Right atrium auricular region (tissue), 2 donors: ENCODE measurements at regions not wholly inside any gene's neighbourhood (a gene's known extent, or its start where the extent isn't known, plus 50 kb on each side); places are given as distances from the start of the nearest gene placed in this dataset.

Source experiments
- DNase-seq: peaks from one replicate; pipeline ENCODE4 v3.0.0-alpha.2; 2019; ENCODE audit warnings: low spot score
- H3K27ac ChIP-seq, 2 donors: fragments of 200-600 bp; sonication (generic); 1 replicate in 1 of 2; 2 replicates in 1 of 2; pipeline ENCODE4 v1.5.1; 2016 to 2019
- H3K27me3 ChIP-seq, 2 donors: fragments of 200-600 bp; sonication (generic); one replicate each; pipeline versions ENCODE4 v1.5.1 to v1.6.0; 2017 to 2019
- H3K36me3 ChIP-seq: fragments of 200-600 bp; sonication (generic); one replicate; pipeline ENCODE4 v1.5.1; 2016
- H3K4me1 ChIP-seq, 2 donors: fragments of 200-600 bp; sonication (generic); one replicate each; pipeline versions ENCODE4 v1.5.1 to v1.6.0; 2017 to 2019
- H3K4me3 ChIP-seq, 2 donors: fragments of 200-600 bp; sonication (generic); 1 replicate in 1 of 2; 2 replicates in 1 of 2; pipeline ENCODE4 v1.5.1; 2017 to 2019; ENCODE audit warnings: mild to moderate bottlenecking in 1 of 2, moderate library complexity in 1 of 2
- H3K9me3 ChIP-seq, 2 donors: fragments of 200-600 bp; sonication (generic); one replicate each; pipeline ENCODE4 v1.5.1; 2019
- TF ChIP-seq, protein P1 (sequence below), 2 donors: fragments of 200-600 bp; sonication (generic); IDR thresholded peaks; one replicate each; pipeline ENCODE4 v1.5.1; 2019; ENCODE audit warnings: antibody characterized with exemption in 2 of 2

DNA sequence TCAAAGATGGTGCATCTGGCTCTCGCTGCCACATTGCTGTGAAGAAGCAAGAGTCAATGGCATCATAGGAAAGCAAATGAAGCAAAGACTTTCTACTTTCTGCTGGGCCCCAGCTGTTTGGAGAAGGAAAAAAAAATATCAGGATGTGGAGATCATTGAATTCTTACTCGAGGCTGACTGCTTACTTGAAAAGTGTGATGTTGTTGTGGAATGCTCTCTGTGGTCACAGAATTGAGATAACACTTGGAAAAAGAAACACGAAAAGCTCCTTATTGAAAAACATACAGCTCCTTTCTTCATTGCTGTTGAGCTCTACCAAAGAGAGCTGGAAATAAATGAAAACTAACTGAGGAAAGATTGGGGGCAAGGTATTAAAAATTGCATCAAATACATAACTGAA lies 157.4 kb upstream of the TBX20 start:
- DNase-seq: no peak
- Histone ChIP-seq H3K36me3 (no peaks in the 10 kb centered on the region), H3K4me3 (no peak overlapping the region), H3K4me1 (peaks cover 0 to 17% of the 10 kb centered on the region in 2 donors), H3K9me3 (no peaks in the 10 kb centered on the region), H3K27ac (no peak overlapping the region), H3K27me3 (no peaks in the 10 kb centered on the region)
- TF ChIP-seq, protein P1, sequence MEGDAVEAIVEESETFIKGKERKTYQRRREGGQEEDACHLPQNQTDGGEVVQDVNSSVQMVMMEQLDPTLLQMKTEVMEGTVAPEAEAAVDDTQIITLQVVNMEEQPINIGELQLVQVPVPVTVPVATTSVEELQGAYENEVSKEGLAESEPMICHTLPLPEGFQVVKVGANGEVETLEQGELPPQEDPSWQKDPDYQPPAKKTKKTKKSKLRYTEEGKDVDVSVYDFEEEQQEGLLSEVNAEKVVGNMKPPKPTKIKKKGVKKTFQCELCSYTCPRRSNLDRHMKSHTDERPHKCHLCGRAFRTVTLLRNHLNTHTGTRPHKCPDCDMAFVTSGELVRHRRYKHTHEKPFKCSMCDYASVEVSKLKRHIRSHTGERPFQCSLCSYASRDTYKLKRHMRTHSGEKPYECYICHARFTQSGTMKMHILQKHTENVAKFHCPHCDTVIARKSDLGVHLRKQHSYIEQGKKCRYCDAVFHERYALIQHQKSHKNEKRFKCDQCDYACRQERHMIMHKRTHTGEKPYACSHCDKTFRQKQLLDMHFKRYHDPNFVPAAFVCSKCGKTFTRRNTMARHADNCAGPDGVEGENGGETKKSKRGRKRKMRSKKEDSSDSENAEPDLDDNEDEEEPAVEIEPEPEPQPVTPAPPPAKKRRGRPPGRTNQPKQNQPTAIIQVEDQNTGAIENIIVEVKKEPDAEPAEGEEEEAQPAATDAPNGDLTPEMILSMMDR (IDR thresholded peaks at IDR 0.05): no peak

DNA sequence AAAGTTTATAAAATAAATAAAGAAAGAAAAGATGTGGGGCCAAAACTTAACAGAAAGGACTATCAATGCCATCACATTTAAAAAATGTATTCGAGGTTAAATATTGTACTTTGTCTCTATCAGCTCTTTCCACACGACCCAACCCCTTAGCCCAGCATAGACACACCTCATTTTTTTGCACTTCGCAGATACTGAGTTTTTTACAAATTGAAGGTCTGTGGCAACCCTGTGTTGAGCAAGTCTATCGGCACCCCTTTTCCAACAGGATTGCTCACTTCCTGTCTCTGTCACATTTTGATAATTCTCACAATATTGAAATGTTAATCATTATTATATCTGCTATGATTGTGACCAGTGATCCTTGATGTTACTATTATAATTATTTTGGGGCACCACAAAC lies 151.6 kb upstream of the TBX20 start:
- no peak for DNase-seq
- Histone ChIP-seq H3K4me3 (no peak overlapping the region), H3K27me3 (no peaks in the 10 kb centered on the region), H3K4me1 (no peaks in the 10 kb centered on the region), H3K27ac (no peak overlapping the region), H3K36me3 (no peaks in the 10 kb centered on the region), H3K9me3 (no peaks in the 10 kb centered on the region)
- TF ChIP-seq, protein P1 (IDR thresholded peaks at IDR 0.05): no peak

DNA sequence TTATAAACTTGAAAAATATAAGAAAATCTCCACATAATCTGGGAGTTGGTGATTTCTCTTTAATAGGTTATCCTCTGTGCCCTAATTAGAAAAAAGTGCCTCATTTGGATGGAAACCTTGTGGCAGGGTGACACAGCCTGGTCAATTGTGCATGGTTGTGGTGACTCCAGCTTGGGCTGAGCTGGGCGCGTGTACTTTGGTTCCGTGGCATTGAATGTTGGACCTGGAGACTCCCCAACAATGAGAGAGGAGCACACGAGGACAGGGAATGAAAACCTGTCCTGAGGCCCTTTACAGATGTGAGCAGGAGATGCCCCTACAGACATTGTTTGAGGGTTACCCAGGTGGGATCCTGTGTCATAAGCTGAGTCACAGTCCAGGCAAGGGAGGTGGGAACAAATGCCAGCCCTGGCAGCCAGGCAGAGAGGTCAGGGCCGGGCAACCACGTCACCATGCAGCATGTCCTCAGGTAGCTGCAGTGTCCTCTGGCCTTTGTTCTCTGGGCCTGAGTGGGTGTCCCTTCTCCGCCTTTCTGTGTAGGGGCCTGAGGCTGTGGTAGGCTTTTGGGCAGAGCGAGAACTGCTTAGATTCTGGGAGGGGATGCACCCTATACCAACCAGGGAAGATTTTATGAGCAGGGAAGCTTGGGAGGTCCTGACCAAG lies 147.4 kb upstream of the TBX20 start:
- Histone ChIP-seq H3K36me3 (no peaks in the 10 kb centered on the region), H3K9me3 (no peaks in the 10 kb centered on the region), H3K4me1 (no peaks in the 10 kb centered on the region), H3K27me3 (no peaks in the 10 kb centered on the region), H3K4me3 (no peak overlapping the region), H3K27ac (no peak overlapping the region)
- TF ChIP-seq, protein P1 (IDR thresholded peaks at IDR 0.05): no peak
- no peak for DNase-seq

DNA sequence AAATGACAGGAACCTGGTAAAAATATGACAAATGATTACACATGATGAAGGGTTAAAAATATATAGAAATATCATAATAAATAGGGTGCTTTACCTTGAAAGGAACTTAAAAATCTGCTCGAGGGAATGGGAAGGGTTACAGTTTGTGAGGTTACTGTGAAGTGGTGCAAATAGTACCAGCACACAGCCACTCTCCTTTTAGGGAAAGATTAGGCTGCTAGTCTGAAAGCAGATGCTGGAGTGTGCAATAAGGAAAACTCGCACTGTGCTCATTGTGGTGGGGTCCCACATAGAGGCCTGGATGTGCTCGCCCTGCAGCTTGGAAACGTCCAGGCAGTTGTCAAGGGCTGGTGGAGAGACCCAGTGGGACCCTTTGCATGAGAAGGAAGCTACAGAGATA lies 145.9 kb upstream of the TBX20 start:
- no peaks in the 10 kb centered on the region for H3K9me3 ChIP-seq
- H3K36me3 ChIP-seq: no peaks in the 10 kb centered on the region
- H3K27ac ChIP-seq: no peak overlapping the region
- H3K4me1 ChIP-seq: no peaks in the 10 kb centered on the region
- H3K4me3 ChIP-seq: no peak overlapping the region
- H3K27me3 ChIP-seq: no peaks in the 10 kb centered on the region
- TF ChIP-seq, protein P1 (IDR thresholded peaks at IDR 0.05): no peak
- no peak for DNase-seq

DNA sequence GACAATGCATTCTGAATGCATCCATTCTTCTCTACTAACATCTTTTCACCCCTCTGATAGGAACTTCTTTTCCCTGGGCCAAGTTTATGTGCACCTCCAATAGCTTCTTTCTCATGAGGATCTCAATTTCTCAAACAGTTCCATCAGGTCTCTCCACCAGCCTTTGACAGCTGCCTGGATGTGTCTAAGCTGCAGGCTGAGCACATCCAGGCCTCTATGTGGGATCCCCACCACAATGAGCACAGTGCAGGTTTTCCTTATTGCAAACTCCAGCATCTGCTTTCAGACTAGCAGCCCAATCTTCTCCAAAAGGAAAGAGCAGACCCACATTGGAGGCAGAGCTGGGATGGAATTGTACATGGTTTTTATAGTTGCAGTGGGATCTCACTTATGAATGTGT lies 145.3 kb upstream of the TBX20 start:
- no peak overlapping the region for H3K27ac ChIP-seq

More for the DNA sequence above, 145.3 kb upstream of the TBX20 start:
- DNase-seq: no peak
- H3K36me3 ChIP-seq: no peaks in the 10 kb centered on the region
- H3K27me3 ChIP-seq: no peaks in the 10 kb centered on the region
- no peak overlapping the region for H3K4me3 ChIP-seq
- H3K4me1 ChIP-seq: no peaks in the 10 kb centered on the region
- TF ChIP-seq, protein P1 (IDR thresholded peaks at IDR 0.05): no peak
- H3K9me3 ChIP-seq: no peaks in the 10 kb centered on the region
